ENCODE measurements at regions not wholly inside any gene's neighbourhood (a gene's known extent, or its start where the extent isn't known, plus 50 kb on each side); places are given as distances from the start of the nearest gene placed in this dataset.

DNA sequence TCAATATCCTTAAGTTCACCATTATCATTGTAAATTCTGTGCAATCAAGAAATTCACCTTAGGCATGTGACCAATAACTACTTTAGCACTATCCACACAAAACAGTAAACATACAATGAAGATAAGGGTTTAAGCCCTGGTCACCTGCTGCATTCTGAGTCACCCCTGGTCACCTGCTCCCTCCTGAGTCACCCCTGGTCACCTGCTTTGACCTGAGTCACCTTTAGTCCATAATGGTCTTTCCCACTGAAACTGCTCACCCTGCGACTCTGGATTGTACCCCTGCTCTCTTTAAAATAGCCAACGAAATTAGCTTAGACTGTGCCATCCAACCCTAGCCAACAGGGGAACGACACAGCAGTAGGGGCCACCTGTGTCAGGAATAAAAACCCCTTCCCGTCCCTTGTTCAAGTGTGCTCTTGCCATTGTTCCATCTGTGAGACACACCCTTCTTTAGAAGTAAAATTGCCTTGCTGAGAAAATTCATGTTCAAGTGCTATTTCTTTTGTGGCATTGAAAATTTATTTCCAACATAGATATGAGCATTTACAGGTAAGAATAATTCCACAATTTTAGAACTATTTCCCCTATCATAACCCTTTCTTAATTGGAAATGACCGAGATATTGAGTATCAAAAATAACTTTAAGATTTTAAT, 902.8 kb downstream of the DSC3 start:
- no peaks in the 10 kb centered on the region for H3K4me1 Mint-ChIP-seq
- POLR2A ChIA-PET: no interaction called here

DNA sequence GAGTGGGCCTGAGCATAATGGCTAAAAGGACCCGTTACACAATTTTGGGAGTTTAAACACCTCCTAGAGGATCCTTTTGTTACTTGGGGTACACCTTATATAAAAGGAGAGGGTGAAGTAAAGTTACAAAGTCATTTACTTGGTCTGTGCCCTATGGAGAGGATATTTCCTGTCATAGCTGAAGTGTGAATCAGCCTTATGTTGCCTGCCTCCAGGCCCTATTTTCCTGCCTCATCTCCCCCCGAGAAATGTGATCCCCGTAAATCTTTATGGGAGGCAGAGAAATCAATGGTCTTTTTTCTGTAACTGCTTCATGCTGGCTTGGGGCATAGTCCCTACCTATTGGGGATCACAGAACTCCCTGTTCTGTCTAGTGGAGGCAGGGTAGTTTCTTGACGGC, 906.6 kb downstream of the DSC3 start:
- Mint-ChIP-seq H3K4me3 (no peak overlapping the region), H3K27me3 (no peaks in the 10 kb centered on the region), H3K36me3 (ENCODE audit: low read depth) (no peaks in the 10 kb centered on the region), H3K4me1 (no peaks in the 10 kb centered on the region), H3K9me3 (peaks cover 12% of the 10 kb centered on the region), H3K27ac (no peak overlapping the region)
- ChIA-PET CTCF (no interaction called here), POLR2A (no interaction called here)
- DNase-seq: no peak

More for the DNA sequence above, 902.8 kb downstream of the DSC3 start:
- peaks cover 15% of the 10 kb centered on the region for H3K9me3 Mint-ChIP-seq
- no peak overlapping the region for H3K4me3 Mint-ChIP-seq
- H3K27me3 Mint-ChIP-seq: no peaks in the 10 kb centered on the region
- H3K36me3 Mint-ChIP-seq (ENCODE audit: low read depth): no peaks in the 10 kb centered on the region
- H3K27ac Mint-ChIP-seq: no peak overlapping the region
- CTCF ChIA-PET: no interaction called here
- DNase-seq: no peak

DNA sequence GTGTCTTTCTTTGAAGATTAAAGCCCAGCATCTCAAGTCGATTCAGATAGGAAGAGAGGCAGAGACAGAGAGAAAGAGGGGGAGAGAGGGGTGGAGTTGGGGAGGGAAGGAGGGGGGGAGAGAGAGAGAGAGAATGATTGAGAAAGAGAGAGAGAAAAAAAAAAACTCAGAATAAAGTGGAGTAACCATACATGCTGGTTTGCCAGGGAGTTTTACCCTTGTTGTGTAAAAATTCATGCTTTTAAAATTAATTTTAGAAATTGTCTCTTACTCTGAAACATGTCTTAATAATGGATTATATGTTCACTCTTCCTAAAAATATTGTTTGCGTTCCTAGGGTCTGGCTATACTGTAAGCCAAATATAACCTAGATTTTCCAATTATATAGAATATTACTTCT, 908.5 kb downstream of the DSC3 start:
- Mint-ChIP-seq H3K27me3 (no peaks in the 10 kb centered on the region), H3K4me1 (no peaks in the 10 kb centered on the region), H3K9me3 (peaks cover 15% of the 10 kb centered on the region), H3K4me3 (no peak overlapping the region), H3K27ac (no peak overlapping the region), H3K36me3 (ENCODE audit: low read depth) (no peaks in the 10 kb centered on the region)
- ChIA-PET POLR2A (no interaction called here), CTCF (no interaction called here)
- DNase-seq: no peak

DNA sequence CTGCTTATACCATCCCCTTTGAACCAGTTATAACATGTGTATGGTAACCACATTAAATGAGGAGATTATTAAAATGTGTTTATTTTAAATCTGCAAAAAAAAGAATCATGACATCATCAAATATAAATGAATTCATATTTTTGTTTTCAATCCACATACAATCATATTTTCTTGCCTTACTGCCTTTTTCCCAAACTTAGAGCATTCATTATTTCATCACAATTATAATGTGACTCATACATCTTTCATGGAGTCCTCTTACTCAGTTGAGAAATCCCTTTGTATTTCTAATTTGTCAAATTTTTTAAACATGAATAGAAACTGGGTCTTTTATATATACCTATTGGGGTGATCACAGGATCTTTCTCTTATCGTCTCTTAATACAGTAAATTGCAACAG, 909.6 kb downstream of the DSC3 start:
- CTCF ChIA-PET: no interaction called here
- POLR2A ChIA-PET: no interaction called here
- DNase-seq: no peak
- no peaks in the 10 kb centered on the region for H3K36me3 Mint-ChIP-seq (ENCODE audit: low read depth)
- H3K9me3 Mint-ChIP-seq: peaks cover 15% of the 10 kb centered on the region
- no peaks in the 10 kb centered on the region for H3K4me1 Mint-ChIP-seq
- no peak overlapping the region for H3K27ac Mint-ChIP-seq
- H3K4me3 Mint-ChIP-seq: no peak overlapping the region
- no peaks in the 10 kb centered on the region for H3K27me3 Mint-ChIP-seq

DNA sequence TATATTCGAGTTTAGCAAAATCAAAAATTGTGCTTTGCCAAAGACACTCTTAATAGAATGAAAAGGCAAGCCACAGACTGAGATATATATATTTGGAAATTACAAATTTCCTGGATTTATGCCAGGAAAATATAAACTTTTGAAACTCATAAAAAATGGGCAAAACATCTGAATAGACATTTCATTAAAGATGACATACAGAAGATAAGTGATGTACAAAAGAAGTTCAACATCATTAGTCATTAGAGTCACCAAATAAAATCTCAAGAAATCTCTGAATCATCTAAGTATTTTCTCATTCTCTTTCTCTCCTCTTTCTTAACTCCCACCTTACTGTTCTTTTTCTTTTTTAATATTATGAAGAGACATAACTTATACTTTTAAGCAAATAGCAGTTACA, 921.1 kb downstream of the DSC3 start:
- Mint-ChIP-seq H3K4me1 (no peaks in the 10 kb centered on the region), H3K4me3 (no peak overlapping the region), H3K27me3 (no peaks in the 10 kb centered on the region), H3K36me3 (ENCODE audit: low read depth) (no peaks in the 10 kb centered on the region), H3K9me3 (peaks cover 12% of the 10 kb centered on the region), H3K27ac (no peak overlapping the region)
- POLR2A ChIA-PET: no interaction called here
- DNase-seq: no peak
- CTCF ChIA-PET: no interaction called here

DNA sequence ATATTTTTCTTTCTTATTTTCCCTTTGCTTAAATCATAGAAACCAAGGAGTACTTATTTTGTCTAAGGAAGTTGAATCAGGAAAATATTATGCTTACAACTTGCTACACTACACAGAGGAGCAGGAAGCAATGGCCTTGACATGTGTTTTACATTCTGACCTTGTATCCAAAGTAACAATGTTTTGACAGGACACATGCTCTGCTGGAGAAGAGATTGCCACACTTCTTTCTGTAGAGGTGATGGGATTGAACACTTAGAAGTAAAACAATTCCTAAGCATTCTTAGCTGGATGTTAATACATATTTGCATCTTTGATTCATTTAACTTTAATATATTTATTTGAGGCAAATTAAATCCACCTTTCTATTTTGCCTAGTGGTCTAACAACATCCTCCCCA, 929.1 kb downstream of the DSC3 start:
- Mint-ChIP-seq H3K4me3 (no peak overlapping the region), H3K4me1 (no peaks in the 10 kb centered on the region), H3K27me3 (no peaks in the 10 kb centered on the region), H3K27ac (no peak overlapping the region), H3K36me3 (ENCODE audit: low read depth) (no peaks in the 10 kb centered on the region), H3K9me3 (peaks cover 11% of the 10 kb centered on the region)
- CTCF ChIA-PET: no interaction called here
- DNase-seq: no peak
- POLR2A ChIA-PET: no interaction called here

DNA sequence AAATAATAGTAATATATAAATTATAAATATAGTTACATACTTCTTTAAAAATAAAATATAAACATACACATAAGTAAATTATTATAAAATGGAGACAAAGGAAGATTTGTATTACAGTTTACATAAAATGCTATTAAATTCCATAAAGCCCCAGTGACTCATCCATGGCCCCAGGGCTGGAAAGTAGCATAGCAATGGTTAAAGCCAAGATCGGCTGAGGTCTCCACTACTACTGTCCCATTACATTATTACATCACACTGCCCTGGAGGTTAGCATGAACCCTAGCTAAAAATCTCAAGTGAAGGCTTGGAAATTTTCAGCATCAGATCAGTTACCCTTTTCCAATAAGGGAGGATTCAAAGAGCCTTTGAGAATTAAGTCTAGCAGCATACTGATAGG, 936.2 kb downstream of the DSC3 start:
- ChIA-PET POLR2A (no interaction called here), CTCF (no interaction called here)
- H3K4me3 Mint-ChIP-seq: no peak overlapping the region
- DNase-seq: no peak
- no peaks in the 10 kb centered on the region for H3K36me3 Mint-ChIP-seq (ENCODE audit: low read depth)
- no peaks in the 10 kb centered on the region for H3K27me3 Mint-ChIP-seq
- H3K4me1 Mint-ChIP-seq: no peaks in the 10 kb centered on the region
- no peak overlapping the region for H3K27ac Mint-ChIP-seq
- peaks cover 4% of the 10 kb centered on the region for H3K9me3 Mint-ChIP-seq

DNA sequence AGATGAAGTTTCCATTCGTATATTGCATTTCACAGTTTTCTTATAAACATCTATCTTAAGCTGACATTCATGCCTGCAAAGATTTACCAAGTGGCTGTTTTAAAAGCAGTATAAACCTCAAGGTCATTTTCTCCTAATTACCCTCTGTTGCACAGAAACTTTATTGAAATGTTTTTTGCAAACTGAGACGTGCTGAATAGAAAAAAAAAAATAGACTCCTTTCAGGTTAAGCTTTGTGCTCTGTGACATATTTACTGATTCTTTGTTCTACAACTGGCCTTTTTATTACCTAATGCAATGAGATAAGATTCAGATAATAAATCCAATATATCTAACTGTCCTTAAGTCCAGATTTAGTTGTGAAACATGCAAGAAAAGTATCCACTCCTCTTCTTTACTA, 938.7 kb downstream of the DSC3 start:
- Mint-ChIP-seq H3K27me3 (no peaks in the 10 kb centered on the region), H3K27ac (no peak overlapping the region), H3K4me3 (no peak overlapping the region), H3K4me1 (no peaks in the 10 kb centered on the region), H3K9me3 (peaks cover 5% of the 10 kb centered on the region), H3K36me3 (ENCODE audit: low read depth) (no peaks in the 10 kb centered on the region)
- ChIA-PET CTCF (no interaction called here), POLR2A (no interaction called here)
- no peak for DNase-seq

DNA sequence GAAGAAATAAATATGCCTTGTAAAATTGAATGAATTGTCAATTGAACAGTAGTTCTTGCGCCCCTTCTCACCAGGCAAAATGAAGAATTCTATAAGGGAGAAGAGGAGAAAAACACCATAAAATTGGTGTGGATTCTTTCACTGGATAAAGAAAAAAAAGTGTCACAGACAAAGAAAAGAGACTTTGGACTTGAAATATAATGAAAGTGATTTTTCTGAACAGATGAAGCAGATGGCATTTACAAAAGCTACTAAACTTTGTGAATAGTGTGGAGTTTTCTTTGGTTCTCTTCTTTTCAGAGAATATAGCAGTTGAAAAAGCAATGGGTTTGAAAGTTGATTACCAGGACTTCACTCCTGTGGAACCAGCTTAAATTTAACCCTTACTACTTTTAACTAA, 945.7 kb downstream of the DSC3 start:
- peaks cover 3% of the 10 kb centered on the region for H3K9me3 Mint-ChIP-seq
- CTCF ChIA-PET: no interaction called here
- no peaks in the 10 kb centered on the region for H3K27me3 Mint-ChIP-seq
- no peaks in the 10 kb centered on the region for H3K36me3 Mint-ChIP-seq (ENCODE audit: low read depth)
- no peak overlapping the region for H3K27ac Mint-ChIP-seq
- no peaks in the 10 kb centered on the region for H3K4me1 Mint-ChIP-seq
- no peak overlapping the region for H3K4me3 Mint-ChIP-seq
- POLR2A ChIA-PET: no interaction called here
- DNase-seq: no peak

DNA sequence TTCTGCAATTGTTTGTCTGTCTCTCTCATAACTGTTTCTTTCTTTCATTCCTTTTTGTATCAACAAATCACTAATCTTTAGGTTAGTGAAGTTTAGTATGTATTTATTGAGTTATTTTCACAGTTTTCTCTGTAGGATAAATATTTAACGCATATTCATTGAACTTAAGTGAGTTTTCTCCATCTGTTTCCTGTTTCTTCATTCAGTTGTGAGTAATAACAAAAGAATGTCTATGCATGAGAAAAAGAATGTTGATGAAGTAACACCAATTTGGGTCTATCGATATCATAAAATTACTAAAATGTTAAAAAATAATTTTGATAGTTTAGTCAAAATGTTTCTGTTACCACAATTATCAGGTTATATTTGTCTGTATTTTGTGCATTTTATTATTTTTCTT, 948.0 kb downstream of the DSC3 start:
- H3K27me3 Mint-ChIP-seq: no peaks in the 10 kb centered on the region
- H3K36me3 Mint-ChIP-seq (ENCODE audit: low read depth): no peaks in the 10 kb centered on the region
- CTCF ChIA-PET: no interaction called here
- no peaks in the 10 kb centered on the region for H3K4me1 Mint-ChIP-seq
- H3K4me3 Mint-ChIP-seq: no peak overlapping the region
- H3K9me3 Mint-ChIP-seq: peaks cover 3% of the 10 kb centered on the region
- POLR2A ChIA-PET: no interaction called here
- no peak for DNase-seq
- H3K27ac Mint-ChIP-seq: no peak overlapping the region

DNA sequence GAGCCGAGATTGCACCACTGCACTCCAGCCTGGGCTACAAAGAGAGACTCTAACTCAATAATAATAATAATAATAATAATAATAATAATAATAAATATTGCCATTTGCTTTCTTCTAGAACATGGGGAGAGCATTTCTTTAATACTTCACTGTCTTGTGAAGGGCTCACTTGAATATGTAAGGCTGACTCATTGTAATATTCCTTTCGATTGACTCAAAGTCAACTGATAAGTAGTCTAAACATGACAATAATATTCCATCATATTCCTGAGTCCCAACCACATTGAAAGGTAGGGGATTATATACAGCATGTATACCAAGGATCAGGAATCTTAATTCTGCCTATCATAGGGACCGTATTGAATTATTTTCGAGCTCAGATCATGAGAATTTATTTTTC, 949.2 kb downstream of the DSC3 start:
- ChIA-PET POLR2A (no interaction called here), CTCF (no interaction called here)
- H3K27ac Mint-ChIP-seq: no peak overlapping the region
- no peaks in the 10 kb centered on the region for H3K27me3 Mint-ChIP-seq
- peaks cover 2% of the 10 kb centered on the region for H3K9me3 Mint-ChIP-seq
- H3K4me3 Mint-ChIP-seq: no peak overlapping the region
- DNase-seq: no peak
- H3K36me3 Mint-ChIP-seq (ENCODE audit: low read depth): no peaks in the 10 kb centered on the region
- no peaks in the 10 kb centered on the region for H3K4me1 Mint-ChIP-seq

DNA sequence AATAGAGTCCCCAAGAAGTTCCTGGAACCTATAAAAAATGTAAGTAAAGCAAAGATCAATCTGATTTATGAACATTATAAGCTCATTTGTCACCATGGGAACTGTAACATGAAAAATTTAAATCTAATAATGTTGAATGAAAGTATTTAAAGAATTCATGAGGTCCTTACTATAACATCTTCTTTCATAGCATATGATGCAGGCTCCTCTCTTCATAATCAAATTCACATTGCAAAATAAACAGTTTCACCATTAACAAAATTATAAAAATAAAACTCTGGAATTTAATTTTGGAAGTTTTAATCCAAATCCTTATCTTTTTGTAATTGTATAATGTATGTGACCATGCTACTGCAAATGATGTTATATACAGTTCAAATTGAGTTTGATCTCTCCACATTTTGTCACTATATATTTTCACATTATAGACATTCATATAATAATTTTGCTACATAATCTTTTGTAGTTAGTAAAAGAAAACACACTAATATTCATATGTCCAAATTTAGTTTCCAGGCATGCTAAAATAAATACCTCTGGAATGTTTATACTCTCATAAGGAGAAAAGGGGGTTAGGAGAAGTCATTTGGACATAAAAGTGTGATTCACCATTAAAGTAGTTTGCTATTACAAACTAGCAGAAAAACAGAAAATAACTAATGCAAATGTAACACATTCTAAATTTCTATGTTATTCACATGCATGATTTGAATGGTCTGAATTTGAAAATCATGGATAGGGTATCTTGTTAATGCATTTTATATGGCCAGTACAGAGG, 954.1 kb downstream of the DSC3 start:
- DNase-seq: no peak
- POLR2A ChIA-PET: no interaction called here
- H3K4me3 Mint-ChIP-seq: no peak overlapping the region
- H3K27ac Mint-ChIP-seq: no peak overlapping the region
- CTCF ChIA-PET: no interaction called here
- no peaks in the 10 kb centered on the region for H3K36me3 Mint-ChIP-seq (ENCODE audit: low read depth)
- peaks cover 6% of the 10 kb centered on the region for H3K9me3 Mint-ChIP-seq
- H3K27me3 Mint-ChIP-seq: no peaks in the 10 kb centered on the region
- no peaks in the 10 kb centered on the region for H3K4me1 Mint-ChIP-seq

DNA sequence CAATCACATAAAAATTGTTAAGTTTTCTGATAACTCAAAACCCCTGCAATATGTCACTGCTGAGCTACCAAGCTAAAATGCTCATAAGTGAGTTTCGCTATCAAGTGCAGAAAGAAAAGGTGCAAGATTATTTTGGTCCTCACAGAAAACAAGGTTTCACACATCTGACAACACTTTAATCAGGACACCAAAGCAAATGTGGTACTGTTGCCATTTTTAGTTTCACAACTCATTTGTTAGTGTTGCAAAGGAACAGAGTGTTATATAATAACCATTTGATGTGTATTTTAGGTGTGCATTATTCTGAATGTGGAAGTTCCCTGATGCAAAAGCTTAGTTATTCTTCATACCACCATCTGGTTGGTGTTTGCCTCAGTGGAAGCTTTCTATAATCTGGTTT, 956.2 kb downstream of the DSC3 start:
- no peak for DNase-seq
- Mint-ChIP-seq H3K27me3 (no peaks in the 10 kb centered on the region), H3K36me3 (ENCODE audit: low read depth) (no peaks in the 10 kb centered on the region), H3K4me1 (no peaks in the 10 kb centered on the region), H3K9me3 (peaks cover 8% of the 10 kb centered on the region), H3K4me3 (no peak overlapping the region), H3K27ac (no peak overlapping the region)
- POLR2A ChIA-PET: no interaction called here
- CTCF ChIA-PET: no interaction called here

DNA sequence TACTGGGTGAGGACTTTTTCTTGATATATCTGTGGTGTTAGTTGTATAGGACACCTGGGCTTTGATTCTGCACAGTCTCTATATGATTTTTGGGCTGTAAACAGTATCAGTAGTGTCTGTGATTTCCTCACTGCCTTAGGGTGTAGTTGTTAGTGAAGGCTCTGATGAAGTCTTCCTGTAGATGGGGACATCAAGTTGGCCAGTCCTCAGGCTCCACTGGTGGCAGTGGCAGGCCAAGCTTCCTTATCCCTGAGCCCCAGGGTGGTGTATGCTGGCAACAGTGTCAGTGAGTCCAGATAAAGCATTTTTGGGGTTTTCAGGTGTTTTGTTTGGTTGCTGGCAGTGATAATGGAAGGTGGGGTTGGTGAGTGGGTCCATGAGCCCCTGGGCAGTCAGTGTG, 961.4 kb downstream of the DSC3 start:
- Mint-ChIP-seq H3K27ac (no peak overlapping the region), H3K9me3 (peaks cover 10% of the 10 kb centered on the region), H3K27me3 (no peaks in the 10 kb centered on the region), H3K36me3 (ENCODE audit: low read depth) (no peaks in the 10 kb centered on the region), H3K4me3 (no peak overlapping the region), H3K4me1 (no peaks in the 10 kb centered on the region)
- no peak for DNase-seq
- CTCF ChIA-PET: no interaction called here
- POLR2A ChIA-PET: no interaction called here
